DOHH2 (cell line): ENCODE measurements at regions not wholly inside any gene's neighbourhood (a gene's known extent, or its start where the extent isn't known, plus 50 kb on each side); places are given as distances from the start of the nearest gene placed in this dataset.

Experiments
- H3F3A ChIP-seq: fragments of 200-600 bp; sonication (generic), shearing (Covaris generic); 2 replicates; pipeline ENCODE4 v1.6.0; 2016; ENCODE audit warnings: antibody characterized with exemption, mild to moderate bottlenecking; ENCODE audit not compliant: control insufficient read depth, insufficient read depth
- H3K27ac ChIP-seq: fragments of 200-600 bp; sonication (generic); 2 replicates; pipeline ENCODE4 v1.5.1; 2014; ENCODE audit warnings: low read depth, mild to moderate bottlenecking, low read length, moderate library complexity
- H3K27me3 ChIP-seq: fragments of 200-600 bp; sonication (generic); 2 replicates; pipeline ENCODE4 v1.6.1; 2014; ENCODE audit warnings: mild to moderate bottlenecking, low read length, mixed read lengths; ENCODE audit not compliant: control insufficient read depth
- H3K36me3 ChIP-seq: fragments of 200-600 bp; sonication (generic); 2 replicates; pipeline ENCODE4 v1.6.1; 2014; ENCODE audit warnings: mild to moderate bottlenecking, low read length, moderate library complexity, mixed read lengths; ENCODE audit not compliant: control insufficient read depth
- H3K4me1 ChIP-seq: fragments of 200-600 bp; sonication (generic); 2 replicates; pipeline ENCODE4 v1.6.1; 2014; ENCODE audit warnings: mild to moderate bottlenecking, low read length, mixed read lengths; ENCODE audit not compliant: control insufficient read depth
- H3K4me2 ChIP-seq: fragments of 200-600 bp; sonication (generic); 2 replicates; pipeline ENCODE4 v1.6.0; 2014; ENCODE audit warnings: mild to moderate bottlenecking, low read length, moderate library complexity
- H3K4me3 ChIP-seq: fragments of 200-600 bp; sonication (generic); 2 replicates; pipeline ENCODE4 v1.5.1; 2014; ENCODE audit warnings: mild to moderate bottlenecking, low read length, mixed read lengths
- H3K79me2 ChIP-seq: fragments of 200-600 bp; sonication (generic); 2 replicates; pipeline ENCODE4 v1.6.1; 2014; ENCODE audit warnings: mild to moderate bottlenecking, low read length, mixed read lengths; ENCODE audit not compliant: control insufficient read depth
- H3K9me2 ChIP-seq: fragments of 200-600 bp; sonication (generic); replicated peaks from 2 replicates; pipeline ENCODE4 v1.6.1; 2014; ENCODE audit warnings: mild to moderate bottlenecking, low read length, mixed read lengths; ENCODE audit not compliant: control insufficient read depth
- H3K9me3 ChIP-seq: fragments of 200-600 bp; sonication (generic); 2 replicates; pipeline ENCODE4 v1.6.1; 2014; ENCODE audit warnings: antibody characterized with exemption, low read length, mixed read lengths; ENCODE audit not compliant: control insufficient read depth, insufficient read depth
- H4K20me1 ChIP-seq: fragments of 200-600 bp; sonication (generic); 2 replicates; pipeline ENCODE4 v1.6.0; 2014; ENCODE audit warnings: low read depth, mild to moderate bottlenecking, antibody characterized with exemption, low read length, moderate library complexity; ENCODE audit not compliant: control insufficient read depth, insufficient read depth
- EZH2phosphoT487 ChIP-seq: fragments of 200-600 bp; sonication (generic); IDR thresholded peaks from 2 replicates; pipeline ENCODE4 v1.6.1; 2017; ENCODE audit warnings: borderline replicate concordance, mild to moderate bottlenecking, antibody characterized with exemption, low read length, moderate library complexity, mixed read lengths
- TF ChIP-seq, protein P1 (sequence below): fragments of 200-600 bp; sonication (generic); IDR thresholded peaks from one replicate; pipeline ENCODE4 v1.5.1; 2014; ENCODE audit warnings: antibody characterized with exemption, mild to moderate bottlenecking, low read depth, low read length; ENCODE audit not compliant: poor library complexity, severe bottlenecking

- H3K4me3 ChIP-seq: no peak overlapping the region
- H3K27me3 ChIP-seq: no peaks in the 10 kb centered on the region
- no peaks in the 10 kb centered on the region for H4K20me1 ChIP-seq
- H3K4me1 ChIP-seq: no peaks in the 10 kb centered on the region
- H3F3A ChIP-seq: no peaks in the 10 kb centered on the region
- no peaks in the 10 kb centered on the region for H3K79me2 ChIP-seq
- H3K9me3 ChIP-seq: no peaks in the 10 kb centered on the region
- H3K4me2 ChIP-seq: no peak overlapping the region
- TF ChIP-seq EZH2phosphoT487: no peak
- TF ChIP-seq, protein P1, sequence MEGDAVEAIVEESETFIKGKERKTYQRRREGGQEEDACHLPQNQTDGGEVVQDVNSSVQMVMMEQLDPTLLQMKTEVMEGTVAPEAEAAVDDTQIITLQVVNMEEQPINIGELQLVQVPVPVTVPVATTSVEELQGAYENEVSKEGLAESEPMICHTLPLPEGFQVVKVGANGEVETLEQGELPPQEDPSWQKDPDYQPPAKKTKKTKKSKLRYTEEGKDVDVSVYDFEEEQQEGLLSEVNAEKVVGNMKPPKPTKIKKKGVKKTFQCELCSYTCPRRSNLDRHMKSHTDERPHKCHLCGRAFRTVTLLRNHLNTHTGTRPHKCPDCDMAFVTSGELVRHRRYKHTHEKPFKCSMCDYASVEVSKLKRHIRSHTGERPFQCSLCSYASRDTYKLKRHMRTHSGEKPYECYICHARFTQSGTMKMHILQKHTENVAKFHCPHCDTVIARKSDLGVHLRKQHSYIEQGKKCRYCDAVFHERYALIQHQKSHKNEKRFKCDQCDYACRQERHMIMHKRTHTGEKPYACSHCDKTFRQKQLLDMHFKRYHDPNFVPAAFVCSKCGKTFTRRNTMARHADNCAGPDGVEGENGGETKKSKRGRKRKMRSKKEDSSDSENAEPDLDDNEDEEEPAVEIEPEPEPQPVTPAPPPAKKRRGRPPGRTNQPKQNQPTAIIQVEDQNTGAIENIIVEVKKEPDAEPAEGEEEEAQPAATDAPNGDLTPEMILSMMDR: no peak
- no peaks in the 10 kb centered on the region for H3K36me3 ChIP-seq
- H3K9me2 ChIP-seq: no peaks in the 10 kb centered on the region
- no peak overlapping the region for H3K27ac ChIP-seq
Measured at GRCh38 chr1:163737261-163737660, 415.5 kb downstream of the NUF2 start.

GRCh38 chr1:163744301-163744887, 422.6 kb downstream of the NUF2 start:
- no peaks in the 10 kb centered on the region for H4K20me1 ChIP-seq
- H3K4me1 ChIP-seq: no peaks in the 10 kb centered on the region
- H3K79me2 ChIP-seq: no peaks in the 10 kb centered on the region
- H3K27me3 ChIP-seq: no peaks in the 10 kb centered on the region
- H3K4me2 ChIP-seq: no peak overlapping the region
- H3K27ac ChIP-seq: no peak overlapping the region
- no peak for TF ChIP-seq EZH2phosphoT487
- TF ChIP-seq, protein P1: no peak
- no peaks in the 10 kb centered on the region for H3K36me3 ChIP-seq
- H3K9me3 ChIP-seq: no peaks in the 10 kb centered on the region; the same call in 1 of the 2 replicates
- H3K4me3 ChIP-seq: no peak overlapping the region
- no peaks in the 10 kb centered on the region for H3F3A ChIP-seq
- no peaks in the 10 kb centered on the region for H3K9me2 ChIP-seq

DNA sequence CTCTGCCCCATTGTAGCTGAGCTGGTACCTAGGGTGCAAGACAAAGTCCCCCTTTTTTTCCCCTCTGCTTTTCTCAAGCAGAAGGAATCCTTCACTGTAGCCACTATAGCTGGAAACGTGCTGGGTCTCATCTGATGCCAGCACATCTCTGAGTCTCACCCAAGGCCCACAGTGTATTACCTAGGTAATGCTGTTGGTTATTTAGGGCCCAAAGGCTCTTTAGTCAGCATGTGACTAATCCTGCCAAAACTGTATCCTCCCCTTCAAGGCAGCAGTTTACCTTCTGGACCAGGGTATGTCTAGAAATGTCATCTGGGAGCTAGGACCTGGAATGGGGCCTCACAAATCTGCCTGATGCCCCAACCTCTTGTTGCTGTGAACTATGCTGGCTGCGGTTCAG, 423.4 kb downstream of the NUF2 start:
- H3F3A ChIP-seq: no peaks in the 10 kb centered on the region
- H3K79me2 ChIP-seq: no peaks in the 10 kb centered on the region
- no peak overlapping the region for H3K27ac ChIP-seq
- H3K27me3 ChIP-seq: no peaks in the 10 kb centered on the region
- no peak overlapping the region for H3K4me2 ChIP-seq
- H3K4me1 ChIP-seq: no peaks in the 10 kb centered on the region
- TF ChIP-seq, protein P1: no peak
- TF ChIP-seq EZH2phosphoT487: no peak
- no peaks in the 10 kb centered on the region for H3K9me2 ChIP-seq
- no peaks in the 10 kb centered on the region for H3K36me3 ChIP-seq
- H3K4me3 ChIP-seq: no peak overlapping the region
- no peaks in the 10 kb centered on the region; the same call in 1 of the 2 replicates for H3K9me3 ChIP-seq
- H4K20me1 ChIP-seq: no peaks in the 10 kb centered on the region
